GM12891 (cell line): ENCODE measurements at regions not wholly inside any gene's neighbourhood (a gene's known extent, or its start where the extent isn't known, plus 50 kb on each side); places are given as distances from the start of the nearest gene placed in this dataset.

Experiments used
- POLR2A ChIP-seq: IDR thresholded peaks from 2 replicates; pipeline ENCODE4 v1.6.1; 2011; ENCODE audit warnings: low read depth, low read length, control low read depth
- POLR2AphosphoS5 ChIP-seq: IDR thresholded peaks from 2 replicates; pipeline ENCODE4 v1.6.1; 2011; ENCODE audit warnings: low read depth, low read length, control low read depth

GRCh38 chr4:24143741-24144140, 253.9 kb upstream of the PPARGC1A start:
- TF ChIP-seq POLR2A (no peak), POLR2AphosphoS5 (no peak)
